ENCODE measurements at regions not wholly inside any gene's neighbourhood (a gene's known extent, or its start where the extent isn't known, plus 50 kb on each side); places are given as distances from the start of the nearest gene placed in this dataset.

DNA sequence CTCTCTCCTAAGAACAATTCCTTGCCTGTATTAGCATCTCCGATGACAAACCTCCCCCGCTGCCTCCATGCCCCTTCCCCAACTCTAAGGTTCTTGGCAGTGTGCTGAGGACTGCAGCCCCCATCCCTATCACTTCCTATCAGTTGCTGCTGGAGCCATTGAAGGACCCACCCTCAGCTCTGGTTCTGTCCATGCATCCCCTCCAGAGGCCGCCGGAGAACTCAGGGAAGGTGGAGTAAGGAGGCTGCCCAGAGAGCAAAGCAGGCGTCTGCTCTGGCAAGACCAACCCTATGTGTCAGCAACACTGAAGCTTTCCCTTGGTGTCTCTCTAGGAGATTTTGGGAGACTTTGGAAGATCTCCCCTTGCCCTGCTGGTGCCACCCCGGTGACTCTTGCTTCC, 1139.5 kb downstream of the TBC1D22A start:
- TF ChIP-seq CTCF (conservative IDR thresholded peaks at IDR 0.05; ENCODE audit: low read length) (no peak), EZH2phosphoT487 (IDR thresholded peaks at IDR 0.05; ENCODE audit: borderline replicate concordance) (no peak)
